ENCODE measurements at regions not wholly inside any gene's neighbourhood (a gene's known extent, or its start where the extent isn't known, plus 50 kb on each side); places are given as distances from the start of the nearest gene placed in this dataset.

- no peak overlapping the region for H3K4me2 ChIP-seq (ENCODE audit: insufficient read depth, low read length)
- no peaks in the 10 kb centered on the region for H3K9me3 ChIP-seq (ENCODE audit: insufficient read depth, low read length, severe bottlenecking)
- TF ChIP-seq CTCF (IDR thresholded peaks at IDR 0.05; ENCODE audit: borderline replicate concordance, extremely low read depth, low read length, poor library complexity, severe bottlenecking) (no peak), EZH2 (IDR thresholded peaks at IDR 0.05; ENCODE audit: borderline replicate concordance, low read depth, low read length, severe bottlenecking) (no peak)
- H4K20me1 ChIP-seq (ENCODE audit: insufficient read depth, low read length), result no peaks in the 10 kb centered on the region
- H3K4me1 ChIP-seq (ENCODE audit: insufficient read depth, low read length), result no peaks in the 10 kb centered on the region
- DNase-seq (no peak), ATAC-seq (ENCODE audit: insufficient read depth, low read depth) (no peak)
- no peaks in the 10 kb centered on the region for H3K27me3 ChIP-seq (ENCODE audit: insufficient read depth, low read length, poor library complexity)
- H3K79me2 ChIP-seq (ENCODE audit: insufficient read depth, low read length), result no peaks in the 10 kb centered on the region
- H3K27ac ChIP-seq (ENCODE audit: low read length), result no peak overlapping the region
- H2AFZ ChIP-seq (ENCODE audit: low read depth, low read length), result no peak overlapping the region
- H3K36me3 ChIP-seq (ENCODE audit: insufficient read depth, low read length), result no peaks in the 10 kb centered on the region
- H3K4me3 ChIP-seq (ENCODE audit: low read depth in 1 of 2, low read length in 2 of 2), result no peak overlapping the region
- H3K9ac ChIP-seq (ENCODE audit: low read depth, low read length), result no peak overlapping the region
Observed at GRCh38 chr9:106309925-106310324, 553.0 kb upstream of the ZNF462 start.

GRCh38 chr9:106310782-106311181 lies 552.2 kb upstream of the ZNF462 start:
- ATAC-seq (ENCODE audit: insufficient read depth, low read depth), result no peak
- Histone ChIP-seq H3K79me2 (ENCODE audit: insufficient read depth, low read length) (no peaks in the 10 kb centered on the region), H4K20me1 (ENCODE audit: insufficient read depth, low read length) (no peaks in the 10 kb centered on the region), H3K27ac (ENCODE audit: low read length) (no peak overlapping the region), H3K27me3 (ENCODE audit: insufficient read depth, low read length, poor library complexity) (no peaks in the 10 kb centered on the region), H3K4me2 (ENCODE audit: insufficient read depth, low read length) (no peak overlapping the region), H3K4me3 (ENCODE audit: low read depth in 1 of 2, low read length in 2 of 2) (no peak overlapping the region), H3K9me3 (ENCODE audit: insufficient read depth, low read length, severe bottlenecking) (no peaks in the 10 kb centered on the region), H2AFZ (ENCODE audit: low read depth, low read length) (no peak overlapping the region), H3K4me1 (ENCODE audit: insufficient read depth, low read length) (no peaks in the 10 kb centered on the region), H3K9ac (ENCODE audit: low read depth, low read length) (no peak overlapping the region), H3K36me3 (ENCODE audit: insufficient read depth, low read length) (no peaks in the 10 kb centered on the region)
- DNase-seq, result no peak
- TF ChIP-seq CTCF (IDR thresholded peaks at IDR 0.05; ENCODE audit: borderline replicate concordance, extremely low read depth, low read length, poor library complexity, severe bottlenecking), result no peak
- TF ChIP-seq EZH2 (IDR thresholded peaks at IDR 0.05; ENCODE audit: borderline replicate concordance, low read depth, low read length, severe bottlenecking), result no peak

GRCh38 chr9:106312906-106313305 lies 550.1 kb upstream of the ZNF462 start:
- Histone ChIP-seq H3K27ac (ENCODE audit: low read length) (no peak overlapping the region), H2AFZ (ENCODE audit: low read depth, low read length) (no peak overlapping the region), H3K9ac (ENCODE audit: low read depth, low read length) (no peak overlapping the region), H3K36me3 (ENCODE audit: insufficient read depth, low read length) (no peaks in the 10 kb centered on the region), H4K20me1 (ENCODE audit: insufficient read depth, low read length) (no peaks in the 10 kb centered on the region), H3K4me2 (ENCODE audit: insufficient read depth, low read length) (no peak overlapping the region), H3K4me3 (ENCODE audit: low read depth in 1 of 2, low read length in 2 of 2) (no peak overlapping the region), H3K9me3 (ENCODE audit: insufficient read depth, low read length, severe bottlenecking) (no peaks in the 10 kb centered on the region), H3K27me3 (ENCODE audit: insufficient read depth, low read length, poor library complexity) (no peaks in the 10 kb centered on the region), H3K79me2 (ENCODE audit: insufficient read depth, low read length) (no peaks in the 10 kb centered on the region), H3K4me1 (ENCODE audit: insufficient read depth, low read length) (no peaks in the 10 kb centered on the region)
- DNase-seq (no peak), ATAC-seq (ENCODE audit: insufficient read depth, low read depth) (no peak)
- no peak for TF ChIP-seq EZH2 (IDR thresholded peaks at IDR 0.05; ENCODE audit: borderline replicate concordance, low read depth, low read length, severe bottlenecking)
- TF ChIP-seq CTCF (IDR thresholded peaks at IDR 0.05; ENCODE audit: borderline replicate concordance, extremely low read depth, low read length, poor library complexity, severe bottlenecking), result no peak

GRCh38 chr9:106314476-106314875 lies 548.5 kb upstream of the ZNF462 start:
- ATAC-seq (ENCODE audit: insufficient read depth, low read depth), result no peak
- no peak overlapping the region for H2AFZ ChIP-seq (ENCODE audit: low read depth, low read length)
- H3K9ac ChIP-seq (ENCODE audit: low read depth, low read length), result no peak overlapping the region

More at GRCh38 chr9:106314476-106314875, 548.5 kb upstream of the ZNF462 start:
- Histone ChIP-seq H3K27me3 (ENCODE audit: insufficient read depth, low read length, poor library complexity) (no peaks in the 10 kb centered on the region), H3K79me2 (ENCODE audit: insufficient read depth, low read length) (no peaks in the 10 kb centered on the region), H3K36me3 (ENCODE audit: insufficient read depth, low read length) (no peaks in the 10 kb centered on the region), H3K4me3 (ENCODE audit: low read depth in 1 of 2, low read length in 2 of 2) (no peak overlapping the region), H3K9me3 (ENCODE audit: insufficient read depth, low read length, severe bottlenecking) (no peaks in the 10 kb centered on the region), H3K4me1 (ENCODE audit: insufficient read depth, low read length) (no peaks in the 10 kb centered on the region), H3K27ac (ENCODE audit: low read length) (no peak overlapping the region), H4K20me1 (ENCODE audit: insufficient read depth, low read length) (no peaks in the 10 kb centered on the region), H3K4me2 (ENCODE audit: insufficient read depth, low read length) (no peak overlapping the region)
- no peak for DNase-seq
- no peak for TF ChIP-seq EZH2 (IDR thresholded peaks at IDR 0.05; ENCODE audit: borderline replicate concordance, low read depth, low read length, severe bottlenecking)
- TF ChIP-seq CTCF (IDR thresholded peaks at IDR 0.05; ENCODE audit: borderline replicate concordance, extremely low read depth, low read length, poor library complexity, severe bottlenecking), result no peak

Data from DND-41 (cell line).